SU-DHL-6 (cell line): ENCODE measurements at regions not wholly inside any gene's neighbourhood (a gene's known extent, or its start where the extent isn't known, plus 50 kb on each side); places are given as distances from the start of the nearest gene placed in this dataset.

Source experiments
- EZH2phosphoT487 ChIP-seq: fragments of 200-600 bp; sonication (generic), shearing (Covaris generic); conservative IDR thresholded peaks from 2 replicates; pipeline ENCODE4 v1.6.1; 2018; ENCODE audit warnings: mild to moderate bottlenecking, antibody characterized with exemption, low read length, moderate library complexity, mixed read lengths
- TF ChIP-seq, protein P1 (sequence below): fragments of 200-600 bp; sonication (generic); IDR thresholded peaks from one replicate; pipeline ENCODE4 v1.5.1; 2017; ENCODE audit warnings: antibody characterized with exemption, mild to moderate bottlenecking, low read length, moderate library complexity; ENCODE audit not compliant: insufficient read depth, poor library complexity, severe bottlenecking

DNA sequence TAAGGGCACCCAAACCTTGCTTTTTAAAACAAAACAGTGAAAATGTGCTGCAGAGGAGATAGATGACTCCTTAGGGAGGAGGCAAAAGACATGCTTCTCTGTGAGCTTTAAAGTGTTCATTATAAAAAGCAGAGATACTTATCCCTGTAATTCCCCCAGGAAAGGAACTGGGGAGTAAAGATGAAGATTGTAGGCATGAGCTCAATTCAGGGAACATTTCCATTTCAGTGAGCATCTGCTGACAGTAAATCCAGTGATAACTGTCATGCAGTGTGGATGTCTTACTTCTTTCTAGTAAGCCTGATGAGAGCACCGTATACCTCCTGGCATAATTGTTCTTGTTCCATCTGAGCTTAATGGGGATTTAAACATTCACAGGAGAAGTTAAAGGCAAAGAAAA is 1296.5 kb downstream of the MRPL39 start:
- TF ChIP-seq, protein P1, sequence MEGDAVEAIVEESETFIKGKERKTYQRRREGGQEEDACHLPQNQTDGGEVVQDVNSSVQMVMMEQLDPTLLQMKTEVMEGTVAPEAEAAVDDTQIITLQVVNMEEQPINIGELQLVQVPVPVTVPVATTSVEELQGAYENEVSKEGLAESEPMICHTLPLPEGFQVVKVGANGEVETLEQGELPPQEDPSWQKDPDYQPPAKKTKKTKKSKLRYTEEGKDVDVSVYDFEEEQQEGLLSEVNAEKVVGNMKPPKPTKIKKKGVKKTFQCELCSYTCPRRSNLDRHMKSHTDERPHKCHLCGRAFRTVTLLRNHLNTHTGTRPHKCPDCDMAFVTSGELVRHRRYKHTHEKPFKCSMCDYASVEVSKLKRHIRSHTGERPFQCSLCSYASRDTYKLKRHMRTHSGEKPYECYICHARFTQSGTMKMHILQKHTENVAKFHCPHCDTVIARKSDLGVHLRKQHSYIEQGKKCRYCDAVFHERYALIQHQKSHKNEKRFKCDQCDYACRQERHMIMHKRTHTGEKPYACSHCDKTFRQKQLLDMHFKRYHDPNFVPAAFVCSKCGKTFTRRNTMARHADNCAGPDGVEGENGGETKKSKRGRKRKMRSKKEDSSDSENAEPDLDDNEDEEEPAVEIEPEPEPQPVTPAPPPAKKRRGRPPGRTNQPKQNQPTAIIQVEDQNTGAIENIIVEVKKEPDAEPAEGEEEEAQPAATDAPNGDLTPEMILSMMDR = no peak
- no peak for TF ChIP-seq EZH2phosphoT487
